ENCODE measurements at regions not wholly inside any gene's neighbourhood (a gene's known extent, or its start where the extent isn't known, plus 50 kb on each side); places are given as distances from the start of the nearest gene placed in this dataset.

- no peak for DNase-seq (ENCODE audit: low read depth)
- H3K27me3 ChIP-seq (ENCODE audit: control insufficient read depth, insufficient read depth, low read length) = no peaks in the 10 kb centered on the region
- no peak overlapping the region for H3K4me3 ChIP-seq (ENCODE audit: low read depth, low read length)
- H3K36me3 ChIP-seq (ENCODE audit: control insufficient read depth, insufficient read depth, low read length) = no peaks in the 10 kb centered on the region
- TF ChIP-seq CTCF (IDR thresholded peaks at IDR 0.05; ENCODE audit: insufficient read depth, low read length, poor library complexity, severe bottlenecking) = no peak
Observed at GRCh38 chr10:109183366-109183765, 739.9 kb downstream of the XPNPEP1 start.

- DNase-seq (ENCODE audit: low read depth) = no peak
- no peak for TF ChIP-seq CTCF (IDR thresholded peaks at IDR 0.05; ENCODE audit: insufficient read depth, low read length, poor library complexity, severe bottlenecking)
- Histone ChIP-seq H3K27me3 (ENCODE audit: control insufficient read depth, insufficient read depth, low read length) (no peaks in the 10 kb centered on the region), H3K4me3 (ENCODE audit: low read depth, low read length) (no peak overlapping the region), H3K36me3 (ENCODE audit: control insufficient read depth, insufficient read depth, low read length) (no peaks in the 10 kb centered on the region)
Observed at GRCh38 chr10:109178591-109178990, 744.7 kb downstream of the XPNPEP1 start.

GRCh38 chr10:109174526-109174925 lies 748.8 kb downstream of the XPNPEP1 start:
- no peak for DNase-seq (ENCODE audit: low read depth)
- TF ChIP-seq CTCF (IDR thresholded peaks at IDR 0.05; ENCODE audit: insufficient read depth, low read length, poor library complexity, severe bottlenecking) = no peak
- Histone ChIP-seq H3K36me3 (ENCODE audit: control insufficient read depth, insufficient read depth, low read length) (no peaks in the 10 kb centered on the region), H3K4me3 (ENCODE audit: low read depth, low read length) (no peak overlapping the region), H3K27me3 (ENCODE audit: control insufficient read depth, insufficient read depth, low read length) (no peaks in the 10 kb centered on the region)

GRCh38 chr10:109173937-109174336 lies 749.4 kb downstream of the XPNPEP1 start:
- H3K4me3 ChIP-seq (ENCODE audit: low read depth, low read length) = no peak overlapping the region
- DNase-seq (ENCODE audit: low read depth) = no peak
- H3K36me3 ChIP-seq (ENCODE audit: control insufficient read depth, insufficient read depth, low read length) = no peaks in the 10 kb centered on the region
- H3K27me3 ChIP-seq (ENCODE audit: control insufficient read depth, insufficient read depth, low read length) = no peaks in the 10 kb centered on the region
- TF ChIP-seq CTCF (IDR thresholded peaks at IDR 0.05; ENCODE audit: insufficient read depth, low read length, poor library complexity, severe bottlenecking) = no peak

GRCh38 chr10:109173121-109173520 lies 750.2 kb downstream of the XPNPEP1 start:
- H3K4me3 ChIP-seq (ENCODE audit: low read depth, low read length) = no peak overlapping the region
- no peak for DNase-seq (ENCODE audit: low read depth)
- H3K27me3 ChIP-seq (ENCODE audit: control insufficient read depth, insufficient read depth, low read length) = no peaks in the 10 kb centered on the region
- H3K36me3 ChIP-seq (ENCODE audit: control insufficient read depth, insufficient read depth, low read length) = no peaks in the 10 kb centered on the region
- TF ChIP-seq CTCF (IDR thresholded peaks at IDR 0.05; ENCODE audit: insufficient read depth, low read length, poor library complexity, severe bottlenecking) = no peak

GRCh38 chr10:109166935-109167334 lies 756.4 kb downstream of the XPNPEP1 start:
- no peak for DNase-seq (ENCODE audit: low read depth)
- Histone ChIP-seq H3K36me3 (ENCODE audit: control insufficient read depth, insufficient read depth, low read length) (no peaks in the 10 kb centered on the region), H3K4me3 (ENCODE audit: low read depth, low read length) (no peak overlapping the region), H3K27me3 (ENCODE audit: control insufficient read depth, insufficient read depth, low read length) (no peaks in the 10 kb centered on the region)
- TF ChIP-seq CTCF (IDR thresholded peaks at IDR 0.05; ENCODE audit: insufficient read depth, low read length, poor library complexity, severe bottlenecking) = no peak
